ENCODE measurements at regions not wholly inside any gene's neighbourhood (a gene's known extent, or its start where the extent isn't known, plus 50 kb on each side); places are given as distances from the start of the nearest gene placed in this dataset.

- no peaks in the 10 kb centered on the region for H3K36me3 Mint-ChIP-seq
- H3K4me1 ChIP-seq (ENCODE audit: control insufficient read depth in 2 of 2, insufficient read depth in 2 of 2, low read length in 2 of 2) = no peaks in the 10 kb centered on the region
- ChIA-PET CTCF (no interaction called here), POLR2A (no interaction called here)
- H3K4me1 Mint-ChIP-seq = no peaks in the 10 kb centered on the region
- ATAC-seq = no peak
- H3K27me3 Mint-ChIP-seq = peaks cover 5 to 31% (median 22%) of the 10 kb centered on the region in 5 donors
- no peak overlapping the region for H3K27ac ChIP-seq (ENCODE audit: low read depth, low read length)
- H3K27ac Mint-ChIP-seq = no peak overlapping the region
- no peaks in the 10 kb centered on the region for H3K36me3 ChIP-seq (ENCODE audit: control insufficient read depth in 2 of 3, insufficient read depth in 3 of 3, low read length in 3 of 3)
- H3K9me3 ChIP-seq (ENCODE audit: control insufficient read depth in 2 of 3, low read length in 3 of 3) = no peaks in the 10 kb centered on the region
- intact Hi-C loops (cut with micrococcal nuclease) = no loop called here
- peaks cover 0 to 5% (median 0%) of the 10 kb centered on the region in 11 donors for H3K9me3 Mint-ChIP-seq
- H3K27me3 ChIP-seq (ENCODE audit: control insufficient read depth in 2 of 2, insufficient read depth in 2 of 2, low read length in 2 of 2) = no peaks in the 10 kb centered on the region
- no peak overlapping the region for H3K4me3 ChIP-seq (ENCODE audit: low read length)
- H3K4me3 Mint-ChIP-seq = no peak overlapping the region
- DNase-seq = no peak
Observed at GRCh38 chr16:80174416-80174815, 366.4 kb upstream of the DYNLRB2 start.

- ChIA-PET POLR2A (no interaction called here), CTCF (no interaction called here)
- no peaks in the 10 kb centered on the region for H3K4me1 Mint-ChIP-seq
- no peak overlapping the region for H3K27ac ChIP-seq (ENCODE audit: low read depth, low read length)
- H3K4me3 ChIP-seq (ENCODE audit: low read length) = no peak overlapping the region
- intact Hi-C loops (cut with micrococcal nuclease) = no loop called here
- peaks cover 0 to 2% (median 0%) of the 10 kb centered on the region in 11 donors for H3K9me3 Mint-ChIP-seq
- H3K36me3 Mint-ChIP-seq = no peaks in the 10 kb centered on the region
- no peak overlapping the region for H3K4me3 Mint-ChIP-seq
- no peaks in the 10 kb centered on the region for H3K9me3 ChIP-seq (ENCODE audit: control insufficient read depth in 2 of 3, low read length in 3 of 3)
- peaks cover 3 to 24% (median 12%) of the 10 kb centered on the region in 5 donors for H3K27me3 Mint-ChIP-seq
- no peaks in the 10 kb centered on the region for H3K27me3 ChIP-seq (ENCODE audit: control insufficient read depth in 2 of 2, insufficient read depth in 2 of 2, low read length in 2 of 2)
- DNase-seq = no peak
- H3K36me3 ChIP-seq (ENCODE audit: control insufficient read depth in 2 of 3, insufficient read depth in 3 of 3, low read length in 3 of 3) = no peaks in the 10 kb centered on the region
- no peaks in the 10 kb centered on the region for H3K4me1 ChIP-seq (ENCODE audit: control insufficient read depth in 2 of 2, insufficient read depth in 2 of 2, low read length in 2 of 2)
- H3K27ac Mint-ChIP-seq = no peak overlapping the region
- no peak for ATAC-seq
Observed at GRCh38 chr16:80171746-80172145, 369.0 kb upstream of the DYNLRB2 start.

- POLR2A ChIA-PET = no interaction called here
- Mint-ChIP-seq H3K27ac (no peak overlapping the region), H3K36me3 (no peaks in the 10 kb centered on the region), H3K9me3 (peaks cover 0 to 2% (median 0%) of the 10 kb centered on the region in 11 donors), H3K4me3 (no peak overlapping the region), H3K4me1 (no peaks in the 10 kb centered on the region), H3K27me3 (peaks cover 0 to 18% (median 7%) of the 10 kb centered on the region in 5 donors)
- DNase-seq (no peak), ATAC-seq (no peak)
- CTCF ChIA-PET = no interaction called here
- Histone ChIP-seq H3K27ac (ENCODE audit: low read depth, low read length) (no peak overlapping the region), H3K27me3 (ENCODE audit: control insufficient read depth in 2 of 2, insufficient read depth in 2 of 2, low read length in 2 of 2) (no peaks in the 10 kb centered on the region), H3K4me3 (ENCODE audit: low read length) (no peak overlapping the region), H3K4me1 (ENCODE audit: control insufficient read depth in 2 of 2, insufficient read depth in 2 of 2, low read length in 2 of 2) (no peaks in the 10 kb centered on the region), H3K36me3 (ENCODE audit: control insufficient read depth in 2 of 3, insufficient read depth in 3 of 3, low read length in 3 of 3) (no peaks in the 10 kb centered on the region), H3K9me3 (ENCODE audit: control insufficient read depth in 2 of 3, low read length in 3 of 3) (no peaks in the 10 kb centered on the region)
- intact Hi-C loops (cut with micrococcal nuclease) = no loop called here
Observed at GRCh38 chr16:80171199-80171598, 369.6 kb upstream of the DYNLRB2 start.

- Mint-ChIP-seq H3K27me3 (peaks cover 0 to 12% (median 7%) of the 10 kb centered on the region in 5 donors), H3K27ac (no peak overlapping the region), H3K9me3 (no peaks in the 10 kb centered on the region), H3K4me3 (no peak overlapping the region), H3K4me1 (no peaks in the 10 kb centered on the region), H3K36me3 (no peaks in the 10 kb centered on the region)
- H3K27ac ChIP-seq (ENCODE audit: low read depth, low read length) = no peak overlapping the region
- DNase-seq (no peak), ATAC-seq (no peak)
- H3K4me3 ChIP-seq (ENCODE audit: low read length) = no peak overlapping the region
- no peaks in the 10 kb centered on the region for H3K36me3 ChIP-seq (ENCODE audit: control insufficient read depth in 2 of 3, insufficient read depth in 3 of 3, low read length in 3 of 3)
- POLR2A ChIA-PET = no interaction called here
- H3K4me1 ChIP-seq (ENCODE audit: control insufficient read depth in 2 of 2, insufficient read depth in 2 of 2, low read length in 2 of 2) = no peaks in the 10 kb centered on the region
- no peaks in the 10 kb centered on the region for H3K9me3 ChIP-seq (ENCODE audit: control insufficient read depth in 2 of 3, low read length in 3 of 3)
- H3K27me3 ChIP-seq (ENCODE audit: control insufficient read depth in 2 of 2, insufficient read depth in 2 of 2, low read length in 2 of 2) = no peaks in the 10 kb centered on the region
- CTCF ChIA-PET = no interaction called here
- intact Hi-C loops (cut with micrococcal nuclease) = no loop called here
Observed at GRCh38 chr16:80167657-80168390, 373.0 kb upstream of the DYNLRB2 start.

- Mint-ChIP-seq H3K27ac (no peak overlapping the region), H3K4me1 (no peaks in the 10 kb centered on the region), H3K9me3 (no peaks in the 10 kb centered on the region), H3K4me3 (no peak overlapping the region), H3K36me3 (no peaks in the 10 kb centered on the region), H3K27me3 (peaks cover 0 to 12% (median 7%) of the 10 kb centered on the region in 5 donors)
- POLR2A ChIA-PET = no interaction called here
- no peaks in the 10 kb centered on the region for H3K4me1 ChIP-seq (ENCODE audit: control insufficient read depth in 2 of 2, insufficient read depth in 2 of 2, low read length in 2 of 2)
- ATAC-seq = no peak
- H3K27ac ChIP-seq (ENCODE audit: low read depth, low read length) = no peak overlapping the region
- H3K27me3 ChIP-seq (ENCODE audit: control insufficient read depth in 2 of 2, insufficient read depth in 2 of 2, low read length in 2 of 2) = no peaks in the 10 kb centered on the region
- no peak for DNase-seq
- no peaks in the 10 kb centered on the region for H3K36me3 ChIP-seq (ENCODE audit: control insufficient read depth in 2 of 3, insufficient read depth in 3 of 3, low read length in 3 of 3)
- CTCF ChIA-PET = no interaction called here
- H3K4me3 ChIP-seq (ENCODE audit: low read length) = no peak overlapping the region
- H3K9me3 ChIP-seq (ENCODE audit: control insufficient read depth in 2 of 3, low read length in 3 of 3) = no peaks in the 10 kb centered on the region
- intact Hi-C loops (cut with micrococcal nuclease) = no loop called here
Observed at GRCh38 chr16:80166082-80166481, 374.7 kb upstream of the DYNLRB2 start.

GRCh38 chr16:80164966-80165550 lies 375.7 kb upstream of the DYNLRB2 start:
- intact Hi-C loops (cut with micrococcal nuclease) = no loop called here
- no peaks in the 10 kb centered on the region for H3K27me3 ChIP-seq (ENCODE audit: control insufficient read depth in 2 of 2, insufficient read depth in 2 of 2, low read length in 2 of 2)
- POLR2A ChIA-PET = no interaction called here
- no peaks in the 10 kb centered on the region for H3K4me1 ChIP-seq (ENCODE audit: control insufficient read depth in 2 of 2, insufficient read depth in 2 of 2, low read length in 2 of 2)
- H3K4me3 Mint-ChIP-seq = no peak overlapping the region
- CTCF ChIA-PET = no interaction called here
- no peaks in the 10 kb centered on the region for H3K36me3 ChIP-seq (ENCODE audit: control insufficient read depth in 2 of 3, insufficient read depth in 3 of 3, low read length in 3 of 3)
- H3K27ac Mint-ChIP-seq = no peak overlapping the region
- no peak for DNase-seq
- H3K27ac ChIP-seq (ENCODE audit: low read depth, low read length) = no peak overlapping the region
- H3K4me3 ChIP-seq (ENCODE audit: low read length) = no peak overlapping the region
- peaks cover 0 to 8% (median 2%) of the 10 kb centered on the region in 5 donors for H3K27me3 Mint-ChIP-seq
- H3K4me1 Mint-ChIP-seq = no peaks in the 10 kb centered on the region
- no peaks in the 10 kb centered on the region for H3K36me3 Mint-ChIP-seq
- ATAC-seq = no peak
- H3K9me3 ChIP-seq (ENCODE audit: control insufficient read depth in 2 of 3, low read length in 3 of 3) = no peaks in the 10 kb centered on the region
- H3K9me3 Mint-ChIP-seq = no peaks in the 10 kb centered on the region

- ATAC-seq = no peak
- Mint-ChIP-seq H3K4me1 (no peaks in the 10 kb centered on the region), H3K27me3 (peaks cover 0 to 16% (median 0%) of the 10 kb centered on the region in 5 donors), H3K4me3 (no peak overlapping the region), H3K27ac (no peak overlapping the region), H3K36me3 (no peaks in the 10 kb centered on the region), H3K9me3 (no peaks in the 10 kb centered on the region)
- Histone ChIP-seq H3K4me3 (ENCODE audit: low read length) (no peak overlapping the region), H3K27ac (ENCODE audit: low read depth, low read length) (no peak overlapping the region), H3K4me1 (ENCODE audit: control insufficient read depth in 2 of 2, insufficient read depth in 2 of 2, low read length in 2 of 2) (no peaks in the 10 kb centered on the region), H3K36me3 (ENCODE audit: control insufficient read depth in 2 of 3, insufficient read depth in 3 of 3, low read length in 3 of 3) (no peaks in the 10 kb centered on the region), H3K27me3 (ENCODE audit: control insufficient read depth in 2 of 2, insufficient read depth in 2 of 2, low read length in 2 of 2) (no peaks in the 10 kb centered on the region), H3K9me3 (ENCODE audit: control insufficient read depth in 2 of 3, low read length in 3 of 3) (no peaks in the 10 kb centered on the region)
- DNase-seq = no peak
- CTCF ChIA-PET = no interaction called here
- POLR2A ChIA-PET = no interaction called here
- intact Hi-C loops (cut with micrococcal nuclease) = no loop called here
Observed at GRCh38 chr16:80163339-80163738, 377.5 kb upstream of the DYNLRB2 start.

All from naive thymus-derived CD4-positive, alpha-beta T cell (primary cell).